ENCODE measurements at regions not wholly inside any gene's neighbourhood (a gene's known extent, or its start where the extent isn't known, plus 50 kb on each side); places are given as distances from the start of the nearest gene placed in this dataset.
"Not testable (repeated sequence)": the region's sequence is repeated elsewhere in the genome, so short reads cannot be mapped to it uniquely, and the experiment has no call there.

- not testable (repeated sequence) for DNase-seq, H3K27me3 Mint-ChIP-seq, H3K9me3 Mint-ChIP-seq, H3K36me3 Mint-ChIP-seq, H3K4me1 Mint-ChIP-seq, H3K4me3 Mint-ChIP-seq, H3K27ac Mint-ChIP-seq
Measured at GRCh38 chr11:109525636-109526035, 103.6 kb downstream of the C11orf87 start.

- Mint-ChIP-seq H3K9me3 (peaks cover 9% of the 10 kb centered on the region), H3K4me3 (no peak overlapping the region), H3K4me1 (no peaks in the 10 kb centered on the region), H3K36me3 (no peaks in the 10 kb centered on the region), H3K27ac (no peak overlapping the region), H3K27me3 (peaks cover 4% of the 10 kb centered on the region)
- DNase-seq: no peak
Measured at GRCh38 chr11:109526061-109526460, 104.1 kb downstream of the C11orf87 start.

GRCh38 chr11:109526931-109527330 lies 104.9 kb downstream of the C11orf87 start:
- Mint-ChIP-seq H3K9me3 (peaks cover 9% of the 10 kb centered on the region), H3K36me3 (no peaks in the 10 kb centered on the region), H3K4me3 (no peak overlapping the region), H3K4me1 (no peaks in the 10 kb centered on the region), H3K27me3 (peaks cover 4% of the 10 kb centered on the region), H3K27ac (no peak overlapping the region)
- no peak for DNase-seq

GRCh38 chr11:109527496-109527895 lies 105.5 kb downstream of the C11orf87 start:
- Mint-ChIP-seq H3K4me3 (no peak overlapping the region), H3K27ac (no peak overlapping the region), H3K9me3 (peaks cover 9% of the 10 kb centered on the region), H3K36me3 (no peaks in the 10 kb centered on the region), H3K27me3 (peaks cover 3% of the 10 kb centered on the region), H3K4me1 (no peaks in the 10 kb centered on the region)
- no peak for DNase-seq

- H3K27me3 Mint-ChIP-seq: no peaks in the 10 kb centered on the region
- peaks cover 2% of the 10 kb centered on the region for H3K9me3 Mint-ChIP-seq
- DNase-seq: no peak
- no peaks in the 10 kb centered on the region for H3K4me1 Mint-ChIP-seq
- no peak overlapping the region for H3K4me3 Mint-ChIP-seq
- H3K27ac Mint-ChIP-seq: no peak overlapping the region
- H3K36me3 Mint-ChIP-seq: no peaks in the 10 kb centered on the region
Measured at GRCh38 chr11:109547356-109548027, 125.5 kb downstream of the C11orf87 start.

GRCh38 chr11:109552376-109552775 lies 130.4 kb downstream of the C11orf87 start:
- no peak for DNase-seq
- H3K36me3 Mint-ChIP-seq: no peaks in the 10 kb centered on the region
- peaks cover 2% of the 10 kb centered on the region for H3K9me3 Mint-ChIP-seq
- no peak overlapping the region for H3K27ac Mint-ChIP-seq
- no peak overlapping the region for H3K4me3 Mint-ChIP-seq
- no peaks in the 10 kb centered on the region for H3K27me3 Mint-ChIP-seq
- no peaks in the 10 kb centered on the region for H3K4me1 Mint-ChIP-seq

GRCh38 chr11:109553284-109553683 lies 131.3 kb downstream of the C11orf87 start:
- H3K27ac Mint-ChIP-seq: no peak overlapping the region
- H3K4me1 Mint-ChIP-seq: no peaks in the 10 kb centered on the region
- no peak overlapping the region for H3K4me3 Mint-ChIP-seq
- no peaks in the 10 kb centered on the region for H3K36me3 Mint-ChIP-seq
- no peak for DNase-seq
- peaks cover 3% of the 10 kb centered on the region for H3K9me3 Mint-ChIP-seq
- no peaks in the 10 kb centered on the region for H3K27me3 Mint-ChIP-seq

GRCh38 chr11:109554951-109555350 lies 133.0 kb downstream of the C11orf87 start:
- Mint-ChIP-seq H3K36me3 (no peaks in the 10 kb centered on the region), H3K4me3 (no peak overlapping the region), H3K9me3 (peaks cover 3% of the 10 kb centered on the region), H3K27me3 (no peaks in the 10 kb centered on the region), H3K27ac (no peak overlapping the region), H3K4me1 (no peaks in the 10 kb centered on the region)
- DNase-seq: no peak

GRCh38 chr11:109564241-109564640 lies 142.3 kb downstream of the C11orf87 start:
- H3K27me3 Mint-ChIP-seq: no peaks in the 10 kb centered on the region

GRCh38 chr11:109582470-109582869 lies 160.5 kb downstream of the C11orf87 start:
- no peaks in the 10 kb centered on the region for H3K27me3 Mint-ChIP-seq
- no peak overlapping the region for H3K4me3 Mint-ChIP-seq
- no peak for DNase-seq
- H3K9me3 Mint-ChIP-seq: peaks cover 2% of the 10 kb centered on the region
- no peak overlapping the region for H3K27ac Mint-ChIP-seq
- no peaks in the 10 kb centered on the region for H3K36me3 Mint-ChIP-seq
- H3K4me1 Mint-ChIP-seq: no peaks in the 10 kb centered on the region

More at GRCh38 chr11:109564241-109564640, 142.3 kb downstream of the C11orf87 start:
- Mint-ChIP-seq H3K9me3 (peaks cover 3% of the 10 kb centered on the region), H3K4me1 (no peaks in the 10 kb centered on the region), H3K4me3 (no peak overlapping the region), H3K36me3 (no peaks in the 10 kb centered on the region), H3K27ac (no peak overlapping the region)
- DNase-seq: no peak

- Mint-ChIP-seq H3K27me3 (no peaks in the 10 kb centered on the region), H3K4me3 (no peak overlapping the region), H3K27ac (no peak overlapping the region), H3K36me3 (no peaks in the 10 kb centered on the region), H3K9me3 (peaks cover 2% of the 10 kb centered on the region), H3K4me1 (no peaks in the 10 kb centered on the region)
- DNase-seq: no peak
Measured at GRCh38 chr11:109584001-109584972, 162.3 kb downstream of the C11orf87 start.

GRCh38 chr11:109586789-109587188 lies 164.8 kb downstream of the C11orf87 start:
- Mint-ChIP-seq H3K36me3 (no peaks in the 10 kb centered on the region), H3K4me3 (no peak overlapping the region), H3K4me1 (no peaks in the 10 kb centered on the region), H3K27ac (no peak overlapping the region), H3K9me3 (peaks cover 2% of the 10 kb centered on the region), H3K27me3 (no peaks in the 10 kb centered on the region)
- DNase-seq: no peak

- H3K4me1 Mint-ChIP-seq: no peaks in the 10 kb centered on the region
- no peaks in the 10 kb centered on the region for H3K36me3 Mint-ChIP-seq
- H3K4me3 Mint-ChIP-seq: no peak overlapping the region
- H3K9me3 Mint-ChIP-seq: peaks cover 2% of the 10 kb centered on the region
- DNase-seq: no peak
- H3K27ac Mint-ChIP-seq: no peak overlapping the region
- no peaks in the 10 kb centered on the region for H3K27me3 Mint-ChIP-seq
Measured at GRCh38 chr11:109590782-109591181, 168.8 kb downstream of the C11orf87 start.

- Mint-ChIP-seq H3K27me3 (no peaks in the 10 kb centered on the region), H3K4me3 (no peak overlapping the region), H3K27ac (no peak overlapping the region), H3K36me3 (no peaks in the 10 kb centered on the region), H3K9me3 (no peaks in the 10 kb centered on the region), H3K4me1 (no peaks in the 10 kb centered on the region)
- DNase-seq: no peak
Measured at GRCh38 chr11:109597336-109597735, 175.3 kb downstream of the C11orf87 start.

- Mint-ChIP-seq H3K9me3 (no peaks in the 10 kb centered on the region), H3K36me3 (no peaks in the 10 kb centered on the region), H3K4me1 (no peaks in the 10 kb centered on the region), H3K4me3 (no peak overlapping the region), H3K27me3 (peaks cover 4% of the 10 kb centered on the region), H3K27ac (no peak overlapping the region)
- no peak for DNase-seq
Measured at GRCh38 chr11:109604481-109605400, 182.8 kb downstream of the C11orf87 start.
